Liver (tissue), 8 donors: ENCODE measurements at regions not wholly inside any gene's neighbourhood (a gene's known extent, or its start where the extent isn't known, plus 50 kb on each side); places are given as distances from the start of the nearest gene placed in this dataset.
"Not testable (repeated sequence)": the region's sequence is repeated elsewhere in the genome, so short reads cannot be mapped to it uniquely, and the experiment has no call there.

Experiments
- DNase-seq: peaks from one replicate; pipeline ENCODE4 v3.0.0-alpha.2; 2017; ENCODE audit warnings: low spot score
- H3K27ac ChIP-seq, 2 donors: one replicate each; pipeline ENCODE4 v1.7.0; 2013; ENCODE audit warnings: inconsistent platforms in 2 of 2, low read length in 2 of 2, control low read depth in 1 of 2, low read depth in 1 of 2, mild to moderate bottlenecking in 1 of 2
- H3K27me3 ChIP-seq, 4 donors: one replicate each; pipeline versions ENCODE4 v1.6.1 to v1.7.0; 2013; ENCODE audit warnings: low read length in 3 of 4, inconsistent platforms in 1 of 4, mild to moderate bottlenecking in 1 of 4, moderate library complexity in 1 of 4; ENCODE audit not compliant: control insufficient read depth in 4 of 4, insufficient read depth in 4 of 4
- H3K36me3 ChIP-seq, 4 donors: one replicate each; pipeline versions ENCODE4 v1.6.1 to v1.7.0; 2013; ENCODE audit warnings: low read length in 3 of 4, mild to moderate bottlenecking in 3 of 4, low read depth in 1 of 4, moderate library complexity in 1 of 4; ENCODE audit not compliant: control insufficient read depth in 4 of 4, insufficient read depth in 3 of 4
- H3K4me1 ChIP-seq, 4 donors: one replicate each; pipeline versions ENCODE4 v1.6.1 to v1.7.0; 2013; ENCODE audit warnings: low read length in 3 of 4, mild to moderate bottlenecking in 3 of 4, moderate library complexity in 1 of 4; ENCODE audit not compliant: control insufficient read depth in 4 of 4, insufficient read depth in 4 of 4
- H3K4me3 ChIP-seq, 3 donors: one replicate each; pipeline versions ENCODE4 v1.6.1 to v1.7.0; 2013; ENCODE audit warnings: low read length in 3 of 3, control low read depth in 1 of 3, low read depth in 1 of 3, mild to moderate bottlenecking in 1 of 3
- H3K9ac ChIP-seq, 2 donors: one replicate each; pipeline ENCODE4 v1.7.0; 2013; ENCODE audit warnings: low read length in 2 of 2, mild to moderate bottlenecking in 2 of 2, moderate library complexity in 2 of 2, control low read depth in 1 of 2, low read depth in 1 of 2
- H3K9me3 ChIP-seq, 4 donors: one replicate each; pipeline versions ENCODE4 v1.6.1 to v1.7.0; 2013; ENCODE audit warnings: low read length in 3 of 4; ENCODE audit not compliant: control insufficient read depth in 4 of 4
- ATF3 ChIP-seq: IDR thresholded peaks from 2 replicates; pipeline ENCODE4 v1.6.1; 2016; ENCODE audit warnings: antibody characterized with exemption
- EGR1 ChIP-seq, 2 donors: IDR thresholded peaks; 2 replicates each; pipeline ENCODE4 v1.6.1; 2016 to 2018; ENCODE audit warnings: antibody characterized with exemption in 2 of 2, low read depth in 2 of 2
- FOXA1 ChIP-seq: IDR thresholded peaks from 2 replicates; pipeline ENCODE4 v1.6.1; 2016; ENCODE audit warnings: antibody characterized with exemption
- FOXA2 ChIP-seq: IDR thresholded peaks from 2 replicates; pipeline ENCODE4 v1.6.1; 2016; ENCODE audit warnings: antibody characterized with exemption
- GABPA ChIP-seq, 2 donors: IDR thresholded peaks in 1 of 2; conservative IDR thresholded peaks in 1 of 2; 2 replicates each; pipeline ENCODE4 v1.6.1; 2016; ENCODE audit warnings: antibody characterized with exemption in 2 of 2, mild to moderate bottlenecking in 1 of 2, moderate library complexity in 1 of 2
- HNF4A ChIP-seq, 2 donors: conservative IDR thresholded peaks; 2 replicates each; pipeline ENCODE4 v1.6.1; 2016; ENCODE audit warnings: antibody characterized with exemption in 2 of 2, mild to moderate bottlenecking in 2 of 2
- HNF4G ChIP-seq: IDR thresholded peaks from 2 replicates; pipeline ENCODE4 v1.6.1; 2016; ENCODE audit warnings: antibody characterized with exemption
- JUND ChIP-seq, 2 donors: IDR thresholded peaks; 2 replicates each; pipeline ENCODE4 v1.6.1; 2016; ENCODE audit warnings: antibody characterized with exemption in 2 of 2
- NR2F2 ChIP-seq: IDR thresholded peaks from 2 replicates; pipeline ENCODE4 v1.6.1; 2016; ENCODE audit warnings: antibody characterized with exemption
- RAD21 ChIP-seq, 2 donors: IDR thresholded peaks; 2 replicates each; pipeline ENCODE4 v1.6.1; 2016; ENCODE audit warnings: antibody characterized with exemption in 2 of 2, mild to moderate bottlenecking in 2 of 2
- REST ChIP-seq: IDR thresholded peaks from 2 replicates; pipeline ENCODE4 v1.6.1; 2016; ENCODE audit warnings: antibody characterized with exemption, mild to moderate bottlenecking
- RXRA ChIP-seq, 2 donors: IDR thresholded peaks; 2 replicates each; pipeline ENCODE4 v1.6.1; 2017 to 2018; ENCODE audit warnings: antibody characterized with exemption in 2 of 2, mild to moderate bottlenecking in 1 of 2
- SP1 ChIP-seq: IDR thresholded peaks from 2 replicates; pipeline ENCODE4 v1.6.1; 2018; ENCODE audit warnings: antibody characterized with exemption, mild to moderate bottlenecking
- TAF1 ChIP-seq: conservative IDR thresholded peaks from 2 replicates; pipeline ENCODE4 v1.6.1; 2016; ENCODE audit warnings: antibody characterized with exemption, mild to moderate bottlenecking
- YY1 ChIP-seq: IDR thresholded peaks from 2 replicates; pipeline ENCODE4 v1.6.1; 2016; ENCODE audit warnings: antibody characterized with exemption, mild to moderate bottlenecking
- WGBS: extraction: QIAGEN DNeasy Blood & Tissue Kit; methylation state at CpG from one replicate; pipeline ENCODE4 v1.1.7; 2013; 5-methylcytosine and 5-hydroxymethylcytosine counted together
- TF ChIP-seq, protein P1 (sequence below): fragments of 150-350 bp; IDR thresholded peaks from 2 replicates; pipeline ENCODE4 v1.5.1; 2017; ENCODE audit warnings: improper control_type of control experiment, low read depth, low read length; ENCODE audit not compliant: missing input control
- TF ChIP-seq, protein P2 (sequence below): IDR thresholded peaks from 2 replicates; pipeline ENCODE4 v1.6.1; 2016; ENCODE audit warnings: antibody characterized with exemption
- TF ChIP-seq, protein P3 (sequence below): IDR thresholded peaks from 2 replicates; pipeline ENCODE4 v1.6.1; 2016; ENCODE audit warnings: antibody characterized with exemption
- donor health status: healthy.
- donor health status: healthy.
- donor health status: healthy.
- donor health status: healthy.
- donor health status: healthy.

GRCh38 chr15:81723113-81723651, 322.6 kb downstream of the MEX3B start:
- H3K36me3 ChIP-seq: no peaks in the 10 kb centered on the region
- H3K9ac ChIP-seq: no peak overlapping the region
- no peak overlapping the region for H3K27ac ChIP-seq
- no peaks in the 10 kb centered on the region for H3K9me3 ChIP-seq
- DNase-seq: no peak
- H3K4me3 ChIP-seq: no peak overlapping the region
- WGBS: 64% methylated on average over 5 of the region's 5 CpGs
- TF ChIP-seq, protein P1, sequence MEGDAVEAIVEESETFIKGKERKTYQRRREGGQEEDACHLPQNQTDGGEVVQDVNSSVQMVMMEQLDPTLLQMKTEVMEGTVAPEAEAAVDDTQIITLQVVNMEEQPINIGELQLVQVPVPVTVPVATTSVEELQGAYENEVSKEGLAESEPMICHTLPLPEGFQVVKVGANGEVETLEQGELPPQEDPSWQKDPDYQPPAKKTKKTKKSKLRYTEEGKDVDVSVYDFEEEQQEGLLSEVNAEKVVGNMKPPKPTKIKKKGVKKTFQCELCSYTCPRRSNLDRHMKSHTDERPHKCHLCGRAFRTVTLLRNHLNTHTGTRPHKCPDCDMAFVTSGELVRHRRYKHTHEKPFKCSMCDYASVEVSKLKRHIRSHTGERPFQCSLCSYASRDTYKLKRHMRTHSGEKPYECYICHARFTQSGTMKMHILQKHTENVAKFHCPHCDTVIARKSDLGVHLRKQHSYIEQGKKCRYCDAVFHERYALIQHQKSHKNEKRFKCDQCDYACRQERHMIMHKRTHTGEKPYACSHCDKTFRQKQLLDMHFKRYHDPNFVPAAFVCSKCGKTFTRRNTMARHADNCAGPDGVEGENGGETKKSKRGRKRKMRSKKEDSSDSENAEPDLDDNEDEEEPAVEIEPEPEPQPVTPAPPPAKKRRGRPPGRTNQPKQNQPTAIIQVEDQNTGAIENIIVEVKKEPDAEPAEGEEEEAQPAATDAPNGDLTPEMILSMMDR: no peak
- TF ChIP-seq, protein P2, sequence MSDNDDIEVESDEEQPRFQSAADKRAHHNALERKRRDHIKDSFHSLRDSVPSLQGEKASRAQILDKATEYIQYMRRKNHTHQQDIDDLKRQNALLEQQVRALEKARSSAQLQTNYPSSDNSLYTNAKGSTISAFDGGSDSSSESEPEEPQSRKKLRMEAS: no peak
- TF ChIP-seq REST (no peak), YY1 (no peak), RXRA (IDR thresholded peaks at IDR 0.05) (no peak), FOXA2 (no peak), GABPA (IDR thresholded peaks at IDR 0.05 in 1 of 2, conservative IDR thresholded peaks at IDR 0.05 in 1 of 2) (no peak), HNF4G (no peak), NR2F2 (no peak), JUND (IDR thresholded peaks at IDR 0.05) (no peak), TAF1 (no peak), HNF4A (conservative IDR thresholded peaks at IDR 0.05) (no peak), SP1 (no peak), EGR1 (IDR thresholded peaks at IDR 0.05; ENCODE audit: low read depth in 2 of 2) (no peak), FOXA1 (no peak), ATF3 (no peak), RAD21 (IDR thresholded peaks at IDR 0.05) (no peak)
- TF ChIP-seq, protein P3, sequence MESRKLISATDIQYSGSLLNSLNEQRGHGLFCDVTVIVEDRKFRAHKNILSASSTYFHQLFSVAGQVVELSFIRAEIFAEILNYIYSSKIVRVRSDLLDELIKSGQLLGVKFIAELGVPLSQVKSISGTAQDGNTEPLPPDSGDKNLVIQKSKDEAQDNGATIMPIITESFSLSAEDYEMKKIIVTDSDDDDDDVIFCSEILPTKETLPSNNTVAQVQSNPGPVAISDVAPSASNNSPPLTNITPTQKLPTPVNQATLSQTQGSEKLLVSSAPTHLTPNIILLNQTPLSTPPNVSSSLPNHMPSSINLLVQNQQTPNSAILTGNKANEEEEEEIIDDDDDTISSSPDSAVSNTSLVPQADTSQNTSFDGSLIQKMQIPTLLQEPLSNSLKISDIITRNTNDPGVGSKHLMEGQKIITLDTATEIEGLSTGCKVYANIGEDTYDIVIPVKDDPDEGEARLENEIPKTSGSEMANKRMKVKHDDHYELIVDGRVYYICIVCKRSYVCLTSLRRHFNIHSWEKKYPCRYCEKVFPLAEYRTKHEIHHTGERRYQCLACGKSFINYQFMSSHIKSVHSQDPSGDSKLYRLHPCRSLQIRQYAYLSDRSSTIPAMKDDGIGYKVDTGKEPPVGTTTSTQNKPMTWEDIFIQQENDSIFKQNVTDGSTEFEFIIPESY: no peak
- H3K4me1 ChIP-seq: no peaks in the 10 kb centered on the region
- no peaks in the 10 kb centered on the region for H3K27me3 ChIP-seq

DNA sequence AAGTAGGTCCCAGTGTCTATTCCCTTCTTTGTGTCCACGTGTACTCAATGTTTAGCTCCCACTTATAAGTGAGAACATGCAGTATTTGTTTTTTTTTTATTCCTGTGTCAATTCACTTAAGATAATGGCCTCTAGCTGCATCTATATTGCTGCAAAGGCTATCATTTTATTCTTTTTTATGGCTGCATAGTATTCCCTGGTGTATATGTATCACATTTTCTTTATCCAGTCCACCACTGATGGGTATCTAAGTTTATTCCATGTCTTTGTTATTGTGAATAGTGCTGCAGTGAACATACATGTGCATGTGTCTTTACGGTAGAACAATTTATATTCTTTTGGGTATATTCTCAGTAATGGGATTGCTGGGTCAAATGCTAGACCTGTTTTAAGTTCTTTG, 329.4 kb downstream of the MEX3B start:
- 88% methylated on average over 2 of the region's 2 CpGs for WGBS
- not testable (repeated sequence) for H3K4me3 ChIP-seq

More for the DNA sequence above, 329.4 kb downstream of the MEX3B start:
- not testable (repeated sequence) for H3K27ac ChIP-seq, H3K9ac ChIP-seq, H3K4me1 ChIP-seq, H3K27me3 ChIP-seq, DNase-seq, H3K36me3 ChIP-seq, H3K9me3 ChIP-seq
